Naive thymus-derived CD4-positive, alpha-beta T cell (primary cell): ENCODE measurements at regions not wholly inside any gene's neighbourhood (a gene's known extent, or its start where the extent isn't known, plus 50 kb on each side); places are given as distances from the start of the nearest gene placed in this dataset.
"Not testable (repeated sequence)": the region's sequence is repeated elsewhere in the genome, so short reads cannot be mapped to it uniquely, and the experiment has no call there.

ENCODE experiments used
- ATAC-seq: fragments of 150-1000 bp; cut with Tn5 transposase; 2 replicates; pipeline ENCODE4 v1.10.0; 2021; ENCODE audit warnings: mild to moderate bottlenecking, moderate library complexity
- CTCF ChIA-PET: fragments of 350-600 bp; sonication (Branson Sonifier 250); formaldehyde crosslinking; loops from one replicate; lab custom pipeline; 2021; ENCODE audit warnings: antibody characterized with exemption; lab: Charles Lee
- POLR2A ChIA-PET: fragments of 350-600 bp; sonication (Branson Sonifier 250); formaldehyde crosslinking; loops from one replicate; lab custom pipeline; 2021; ENCODE audit warnings: antibody characterized with exemption, inconsistent platforms; lab: Charles Lee
- DNase-seq, 9 donors: peaks; one replicate each; pipeline versions ENCODE4 v3.0.0 to v3.0.0-alpha.2; 2020 to 2022; ENCODE audit warnings: mixed read lengths in 1 of 9
- H3K27ac ChIP-seq: one replicate; pipeline ENCODE4 v1.7.0; 2013; ENCODE audit warnings: mild to moderate bottlenecking, low read depth, low read length, moderate library complexity
- H3K27me3 ChIP-seq, 2 donors: one replicate each; pipeline ENCODE4 v1.7.0; 2013; ENCODE audit warnings: low read length in 2 of 2, mild to moderate bottlenecking in 2 of 2, moderate library complexity in 2 of 2; ENCODE audit not compliant: control insufficient read depth in 2 of 2, insufficient read depth in 2 of 2
- H3K36me3 ChIP-seq, 3 experiments: 1 replicate in 2 of 3; 2 replicates in 1 of 3; pipeline ENCODE4 v1.7.0; 2013; ENCODE audit warnings: low read length in 3 of 3, mild to moderate bottlenecking in 3 of 3, moderate library complexity in 1 of 3; ENCODE audit not compliant: insufficient read depth in 3 of 3, control insufficient read depth in 2 of 3
- H3K4me1 ChIP-seq, 2 donors: one replicate each; pipeline ENCODE4 v1.7.0; 2013; ENCODE audit warnings: low read length in 2 of 2, mild to moderate bottlenecking in 2 of 2, moderate library complexity in 1 of 2; ENCODE audit not compliant: control insufficient read depth in 2 of 2, insufficient read depth in 2 of 2
- H3K4me3 ChIP-seq: 2 replicates; pipeline ENCODE4 v1.7.0; 2013; ENCODE audit warnings: mild to moderate bottlenecking, low read length
- H3K9me3 ChIP-seq, 3 experiments: 1 replicate in 2 of 3; 2 replicates in 1 of 3; pipeline ENCODE4 v1.7.0; 2013; ENCODE audit warnings: low read length in 3 of 3; ENCODE audit not compliant: control insufficient read depth in 2 of 3
- H3K27ac Mint-ChIP-seq, 9 donors: one replicate each; pipeline ENCODE4 v1.8.0; 2020 to 2022; ENCODE audit warnings: mixed read lengths in 9 of 9, mild to moderate bottlenecking in 8 of 9, moderate library complexity in 5 of 9, inconsistent platforms in 2 of 9
- H3K27me3 Mint-ChIP-seq, 5 donors: one replicate each; pipeline ENCODE4 v1.8.0; 2021 to 2022; ENCODE audit warnings: mixed read lengths in 5 of 5, mild to moderate bottlenecking in 1 of 5
- H3K36me3 Mint-ChIP-seq, 5 donors: one replicate each; pipeline ENCODE4 v1.8.0; 2020 to 2022; ENCODE audit warnings: mixed read lengths in 5 of 5, mild to moderate bottlenecking in 3 of 5, inconsistent platforms in 1 of 5
- H3K4me1 Mint-ChIP-seq, 7 donors: one replicate each; pipeline ENCODE4 v1.8.0; 2020 to 2022; ENCODE audit warnings: mixed read lengths in 7 of 7, mild to moderate bottlenecking in 3 of 7, inconsistent platforms in 1 of 7
- H3K4me3 Mint-ChIP-seq, 10 donors: one replicate each; pipeline ENCODE4 v1.8.0; 2020 to 2022; ENCODE audit warnings: mild to moderate bottlenecking in 10 of 10, mixed read lengths in 10 of 10, moderate library complexity in 6 of 10, inconsistent platforms in 2 of 10
- H3K9me3 Mint-ChIP-seq, 11 donors: one replicate each; pipeline ENCODE4 v1.8.0; 2020 to 2022; ENCODE audit warnings: mixed read lengths in 11 of 11, mild to moderate bottlenecking in 4 of 11, inconsistent platforms in 1 of 11, moderate library complexity in 1 of 11
- intact Hi-C, 2 donors: fragments of 100-400 bp; cut with micrococcal nuclease; formaldehyde crosslinking; loops; one replicate each; pipeline ENCODE4 v1.15.1; 2023

DNA sequence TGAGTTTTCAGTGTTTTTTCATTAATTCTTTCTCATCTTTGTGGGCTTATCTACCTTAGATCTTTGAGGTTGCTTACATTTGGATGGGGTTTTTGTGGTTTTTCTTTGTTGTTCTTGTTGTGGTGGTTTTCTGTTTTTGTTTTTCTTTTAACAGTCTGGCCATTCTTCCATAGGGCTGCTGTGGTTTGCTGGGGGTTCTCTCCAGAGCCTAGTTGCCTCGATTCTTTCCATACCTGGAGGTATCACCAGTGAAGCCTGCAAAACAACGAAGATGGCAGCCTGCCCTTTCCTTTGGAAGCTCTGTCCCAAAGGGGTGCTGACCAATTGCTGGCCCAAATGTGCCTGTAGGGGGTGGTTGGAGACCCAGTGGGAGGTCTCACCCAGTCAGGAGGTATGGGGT is 168.6 kb upstream of the CLNK start:
- peaks cover 0 to 8% (median 0%) of the 10 kb centered on the region in 7 donors for H3K4me1 Mint-ChIP-seq
- no peaks in the 10 kb centered on the region for H3K9me3 ChIP-seq
- no peaks in the 10 kb centered on the region for H3K27me3 ChIP-seq
- no peaks in the 10 kb centered on the region for H3K36me3 ChIP-seq
- peaks cover 0 to 5% (median 0%) of the 10 kb centered on the region in 5 donors for H3K36me3 Mint-ChIP-seq
- CTCF ChIA-PET: no interaction called here
- intact Hi-C loops: no loop called here
- H3K27ac Mint-ChIP-seq: peak overlapping the region in 1 of 9 donors; percentile 86
- no peak overlapping the region for H3K27ac ChIP-seq
- DNase-seq: no peak
- POLR2A ChIA-PET: no interaction called here
- no peak for ATAC-seq
- H3K9me3 Mint-ChIP-seq: peaks cover 0 to 16% (median 4%) of the 10 kb centered on the region in 11 donors
- H3K4me3 ChIP-seq: no peak overlapping the region
- peak overlapping the region in 1 of 10 donors; percentile 53 for H3K4me3 Mint-ChIP-seq
- H3K4me1 ChIP-seq: no peaks in the 10 kb centered on the region
- H3K27me3 Mint-ChIP-seq: peaks cover 0 to 21% (median 9%) of the 10 kb centered on the region in 5 donors

DNA sequence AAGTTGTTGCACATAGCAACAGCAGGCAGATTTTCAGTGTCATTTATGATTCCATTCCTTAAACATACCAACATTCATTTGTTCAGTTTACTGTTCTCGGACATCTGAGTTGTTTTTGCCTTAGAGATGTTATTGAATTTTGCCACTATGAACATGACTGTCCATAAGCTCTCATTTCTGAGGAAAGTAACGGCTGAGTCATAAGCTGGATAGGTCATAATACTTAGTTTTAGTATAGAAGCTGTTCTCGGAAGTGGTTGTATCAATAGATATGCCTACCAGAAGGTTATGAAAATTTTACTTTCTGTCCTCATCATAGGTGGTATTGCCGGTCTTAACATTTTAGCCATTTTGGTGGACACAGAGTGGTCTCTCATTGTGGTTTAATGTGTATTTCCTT is 157.1 kb upstream of the CLNK start:
- Mint-ChIP-seq H3K36me3 (no peaks in the 10 kb centered on the region), H3K27me3 (no peaks in the 10 kb centered on the region), H3K4me3 (no peak overlapping the region), H3K4me1 (no peaks in the 10 kb centered on the region), H3K27ac (no peak overlapping the region), H3K9me3 (peaks cover 0 to 2% (median 0%) of the 10 kb centered on the region in 11 donors)
- Histone ChIP-seq H3K27ac (no peak overlapping the region), H3K36me3 (no peaks in the 10 kb centered on the region), H3K4me3 (no peak overlapping the region), H3K4me1 (no peaks in the 10 kb centered on the region), H3K9me3 (no peaks in the 10 kb centered on the region), H3K27me3 (no peaks in the 10 kb centered on the region)
- POLR2A ChIA-PET: no interaction called here
- CTCF ChIA-PET: interaction anchor here (0.6 kb wide), 1 partner anchor 583 kb away, joined by 3 read pairs; no protein-coding TSS in a partner anchor
- DNase-seq: no peak
- intact Hi-C loops: no loop called here
- ATAC-seq: no peak

- Histone ChIP-seq H3K27me3 (no peaks in the 10 kb centered on the region), H3K36me3 (no peaks in the 10 kb centered on the region), H3K4me1 (no peaks in the 10 kb centered on the region), H3K4me3 (no peak overlapping the region), H3K9me3 (no peaks in the 10 kb centered on the region), H3K27ac (no peak overlapping the region)
- H3K27me3 Mint-ChIP-seq: no peaks in the 10 kb centered on the region
- no peaks in the 10 kb centered on the region for H3K36me3 Mint-ChIP-seq
- H3K4me3 Mint-ChIP-seq: no peak overlapping the region
- no peak for ATAC-seq
- POLR2A ChIA-PET: no interaction called here
- no peaks in the 10 kb centered on the region for H3K4me1 Mint-ChIP-seq
- DNase-seq: no peak
- H3K27ac Mint-ChIP-seq: no peak overlapping the region
- peaks cover 0 to 2% (median 0%) of the 10 kb centered on the region in 11 donors for H3K9me3 Mint-ChIP-seq
- CTCF ChIA-PET: no interaction called here
- intact Hi-C loops: no loop called here
Measured at GRCh38 chr4:10837151-10837550, 152.6 kb upstream of the CLNK start.

GRCh38 chr4:10832806-10833628 is 148.4 kb upstream of the CLNK start:
- H3K4me3 Mint-ChIP-seq: no peak overlapping the region
- H3K27me3 ChIP-seq: no peaks in the 10 kb centered on the region
- CTCF ChIA-PET: no interaction called here
- no peak overlapping the region for H3K4me3 ChIP-seq
- DNase-seq: no peak
- no peaks in the 10 kb centered on the region for H3K36me3 Mint-ChIP-seq
- POLR2A ChIA-PET: interaction anchor here (0.6 kb wide), 1 partner anchor 733 kb away, joined by 3 read pairs; no protein-coding TSS in a partner anchor
- no peaks in the 10 kb centered on the region for H3K9me3 ChIP-seq
- ATAC-seq: no peak
- intact Hi-C loops: no loop called here
- H3K9me3 Mint-ChIP-seq: peaks cover 0 to 8% (median 0%) of the 10 kb centered on the region in 11 donors
- H3K27me3 Mint-ChIP-seq: peaks cover 0 to 5% (median 0%) of the 10 kb centered on the region in 5 donors
- H3K4me1 ChIP-seq: no peaks in the 10 kb centered on the region
- H3K4me1 Mint-ChIP-seq: peaks cover 0 to 1% (median 0%) of the 10 kb centered on the region in 7 donors
- H3K27ac Mint-ChIP-seq: no peak overlapping the region
- no peak overlapping the region for H3K27ac ChIP-seq
- no peaks in the 10 kb centered on the region for H3K36me3 ChIP-seq

DNA sequence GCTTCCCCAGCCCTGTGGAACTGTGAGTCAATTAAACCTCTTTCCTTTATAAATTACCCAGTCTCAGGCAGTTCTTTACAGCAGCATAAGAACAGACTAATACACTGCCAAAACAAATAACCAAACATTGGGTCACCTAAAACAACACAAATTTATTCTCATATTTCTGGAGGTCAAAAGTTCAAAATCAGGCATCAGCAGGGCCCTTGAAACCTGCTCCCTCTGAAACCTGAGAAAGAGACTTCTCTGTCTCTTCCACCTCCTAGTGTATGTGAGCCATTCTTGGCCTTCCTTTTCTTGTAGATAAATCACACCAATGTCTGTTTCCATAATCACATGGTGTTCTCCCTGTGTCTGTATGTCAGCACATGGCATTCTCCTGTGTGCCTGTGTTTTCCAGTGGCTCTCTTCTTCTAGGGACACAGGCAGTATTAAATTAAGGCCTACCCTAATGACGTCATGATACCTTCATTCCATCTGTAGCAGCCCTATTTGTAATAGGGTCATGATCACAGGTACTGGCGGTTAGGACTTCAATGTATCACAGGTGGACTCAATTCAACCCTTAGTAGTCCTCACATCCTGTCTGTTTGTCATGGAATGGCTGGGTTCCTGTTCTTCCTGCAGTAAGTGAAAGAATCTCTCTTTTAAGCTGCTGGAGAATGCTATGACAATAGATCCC is 147.3 kb upstream of the CLNK start:
- Histone ChIP-seq H3K9me3 (no peaks in the 10 kb centered on the region), H3K27ac (no peak overlapping the region), H3K4me1 (no peaks in the 10 kb centered on the region), H3K36me3 (no peaks in the 10 kb centered on the region), H3K27me3 (no peaks in the 10 kb centered on the region), H3K4me3 (no peak overlapping the region)
- H3K4me3 Mint-ChIP-seq: no peak overlapping the region
- no peaks in the 10 kb centered on the region for H3K36me3 Mint-ChIP-seq
- DNase-seq (no peak), ATAC-seq (no peak)
- no peak overlapping the region for H3K27ac Mint-ChIP-seq
- ChIA-PET POLR2A (interaction anchor here (0.6 kb wide), 1 partner anchor 732 kb away, joined by 3 read pairs; no protein-coding TSS in a partner anchor), CTCF (no interaction called here)
- H3K27me3 Mint-ChIP-seq: peaks cover 0 to 5% (median 0%) of the 10 kb centered on the region in 5 donors
- peaks cover 0 to 1% (median 0%) of the 10 kb centered on the region in 7 donors for H3K4me1 Mint-ChIP-seq
- peaks cover 0 to 11% (median 1%) of the 10 kb centered on the region in 11 donors for H3K9me3 Mint-ChIP-seq
- intact Hi-C loops: no loop called here

DNA sequence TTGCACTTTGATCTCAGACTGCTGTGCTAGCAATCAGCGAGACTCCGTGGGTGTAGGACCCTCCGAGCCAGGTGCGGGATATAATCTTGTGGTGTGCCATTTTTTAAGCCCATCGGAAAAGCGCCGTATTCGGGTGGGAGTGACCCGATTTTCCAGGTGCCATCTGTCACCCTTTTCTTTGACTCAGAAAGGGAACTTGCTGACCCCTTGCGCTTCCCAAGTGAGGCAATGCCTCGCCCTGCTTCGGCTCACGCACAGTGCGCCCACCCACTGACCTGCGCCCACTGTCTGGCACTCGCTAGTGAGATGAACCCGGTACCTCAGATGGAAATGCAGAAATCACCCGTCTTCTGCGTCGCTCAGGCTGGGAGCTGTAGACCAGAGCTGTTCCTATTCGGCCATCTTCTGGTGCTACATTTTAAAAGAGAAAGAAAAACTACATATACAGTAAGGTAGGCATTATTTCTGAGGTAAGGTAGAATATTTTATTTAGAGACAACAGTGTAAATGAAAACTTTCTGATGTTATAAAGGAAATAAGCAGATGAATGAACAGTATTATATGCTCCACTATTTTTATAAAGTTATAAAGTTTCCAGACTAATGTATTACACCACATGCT is 144.5 kb upstream of the CLNK start:
- H3K27me3 ChIP-seq, H3K4me1 Mint-ChIP-seq, DNase-seq, H3K36me3 Mint-ChIP-seq, intact Hi-C loops, H3K4me3 ChIP-seq, H3K9me3 ChIP-seq, CTCF ChIA-PET, H3K4me1 ChIP-seq, H3K27ac ChIP-seq, H3K36me3 ChIP-seq, POLR2A ChIA-PET, ATAC-seq, H3K27me3 Mint-ChIP-seq: not testable (repeated sequence)
- peaks cover 0 to 11% (median 1%) of the 10 kb centered on the region in 11 donors for H3K9me3 Mint-ChIP-seq
- peak overlapping the region in 1 of 9 donors; percentile 42 for H3K27ac Mint-ChIP-seq
- H3K4me3 Mint-ChIP-seq: peak overlapping the region in 3 of 10 donors; percentile 21 to 43 (median 39)
